Epidermal melanocyte (primary cell): ENCODE measurements at regions not wholly inside any gene's neighbourhood (a gene's known extent, or its start where the extent isn't known, plus 50 kb on each side); places are given as distances from the start of the nearest gene placed in this dataset.
"Not testable (repeated sequence)": the region's sequence is repeated elsewhere in the genome, so short reads cannot be mapped to it uniquely, and the experiment has no call there.

Experiments used
- DNase-seq: peaks from one replicate; pipeline ENCODE4 v3.0.0; 2011; ENCODE audit warnings: low spot score; ENCODE audit not compliant: insufficient read length

GRCh38 chr16:63876103-63876502, 1245.8 kb downstream of the CDH11 start:
- no peak for DNase-seq

- not testable (repeated sequence) for DNase-seq
Observed at GRCh38 chr16:63860700-63861099, 1261.2 kb downstream of the CDH11 start.

GRCh38 chr16:63856537-63856936, 1265.3 kb downstream of the CDH11 start:
- no peak for DNase-seq

GRCh38 chr16:63850979-63851378, 1270.9 kb downstream of the CDH11 start:
- DNase-seq, result no peak

- DNase-seq, result no peak
Observed at GRCh38 chr16:63841271-63841670, 1280.6 kb downstream of the CDH11 start.

- DNase-seq, result no peak
Observed at GRCh38 chr16:63830061-63830460, 1291.8 kb downstream of the CDH11 start.

- DNase-seq, result no peak
Observed at GRCh38 chr16:63822818-63823217, 1299.0 kb downstream of the CDH11 start.

- peak; percentile 20 for DNase-seq
Observed at GRCh38 chr16:63816276-63816675, 1305.6 kb downstream of the CDH11 start.

- DNase-seq, result peak; percentile 28
Observed at GRCh38 chr16:63813862-63814261, 1308.0 kb downstream of the CDH11 start.

GRCh38 chr16:63808730-63809129, 1313.1 kb downstream of the CDH11 start:
- DNase-seq, result no peak

GRCh38 chr16:63806794-63807506, 1314.9 kb downstream of the CDH11 start:
- DNase-seq, result no peak

- no peak for DNase-seq
Observed at GRCh38 chr16:63804126-63804525, 1317.7 kb downstream of the CDH11 start.

GRCh38 chr16:63789603-63790002, 1332.3 kb downstream of the CDH11 start:
- DNase-seq, result no peak

- DNase-seq, result no peak
Observed at GRCh38 chr16:63787014-63787413, 1334.8 kb downstream of the CDH11 start.

GRCh38 chr16:63785170-63785569, 1336.7 kb downstream of the CDH11 start:
- DNase-seq, result no peak

- DNase-seq, result no peak
Observed at GRCh38 chr16:63776437-63776836, 1345.4 kb downstream of the CDH11 start.

- no peak for DNase-seq
Observed at GRCh38 chr16:63776034-63776433, 1345.8 kb downstream of the CDH11 start.

GRCh38 chr16:63774302-63774701, 1347.6 kb downstream of the CDH11 start:
- DNase-seq, result no peak

GRCh38 chr16:63769211-63769610, 1352.7 kb downstream of the CDH11 start:
- DNase-seq, result no peak

GRCh38 chr16:63760246-63760645, 1361.6 kb downstream of the CDH11 start:
- DNase-seq, result not testable (repeated sequence)

- DNase-seq, result no peak
Observed at GRCh38 chr16:63752347-63752746, 1369.5 kb downstream of the CDH11 start.

- DNase-seq, result no peak
Observed at GRCh38 chr16:63749276-63749675, 1372.6 kb downstream of the CDH11 start.

GRCh38 chr16:63745456-63745855, 1376.4 kb downstream of the CDH11 start:
- DNase-seq, result no peak
